T-cell (primary cell): ENCODE measurements at regions not wholly inside any gene's neighbourhood (a gene's known extent, or its start where the extent isn't known, plus 50 kb on each side); places are given as distances from the start of the nearest gene placed in this dataset.

Experiments used
- ATAC-seq, 4 experiments: fragments of 200-7000 bp in 3 of 4; fragments of 150-1000 bp in 1 of 4; cut with Tn5 transposase; replicated peaks in 1 of 4; 1 replicate in 3 of 4; 2 replicates in 1 of 4; pipeline ENCODE4 v1.10.0; 2021; ENCODE audit warnings: moderate library complexity in 3 of 4, mild to moderate bottlenecking in 2 of 4, moderate number of reproducible peaks in 1 of 4
- CTCF ChIA-PET, 2 donors: fragments of 300-600 bp; sonication (Branson Sonifier 250); formaldehyde crosslinking; loops; one replicate each; lab custom pipeline; 2022; ENCODE audit warnings: antibody characterized with exemption in 2 of 2; lab: Charles Lee
- POLR2A ChIA-PET, 2 donors: fragments of 300-600 bp; sonication (Branson Sonifier 250); formaldehyde crosslinking; loops; one replicate each; lab custom pipeline; 2022; ENCODE audit warnings: antibody characterized with exemption in 2 of 2; lab: Charles Lee
- DNase-seq, 35 experiments: peaks; one replicate each; pipeline versions ENCODE4 v3.0.0 to v3.0.0-alpha.2; 2013 to 2023
- H3K27ac ChIP-seq: one replicate; pipeline ENCODE4 v1.5.1; 2013; ENCODE audit warnings: low read length
- H3K27me3 ChIP-seq, 2 experiments: replicated peaks in 1 of 2; 1 replicate in 1 of 2; 2 replicates in 1 of 2; pipeline versions ENCODE4 v1.6.1 to v1.7.0; 2013; ENCODE audit warnings: low read length in 1 of 2, mixed read lengths in 1 of 2; ENCODE audit not compliant: control insufficient read depth in 2 of 2, insufficient read depth in 2 of 2; ENCODE audit errors: extremely low read depth in 1 of 2
- H3K36me3 ChIP-seq, 2 donors: 1 replicate in 1 of 2; 2 replicates in 1 of 2; pipeline versions ENCODE4 v1.6.1 to v1.7.0; 2013; ENCODE audit warnings: low read length in 1 of 2; ENCODE audit not compliant: control insufficient read depth in 2 of 2, insufficient read depth in 1 of 2; ENCODE audit errors: extremely low read depth in 1 of 2
- H3K4me1 ChIP-seq, 2 experiments: 1 replicate in 1 of 2; 2 replicates in 1 of 2; pipeline versions ENCODE4 v1.6.1 to v1.7.0; 2013; ENCODE audit warnings: low read length in 2 of 2, mixed read lengths in 1 of 2; ENCODE audit not compliant: insufficient read depth in 2 of 2, control insufficient read depth in 1 of 2; ENCODE audit errors: extremely low read depth in 1 of 2
- H3K4me3 ChIP-seq, 2 donors: 1 replicate in 1 of 2; 2 replicates in 1 of 2; pipeline versions ENCODE4 v1.5.1 to v1.7.0; 2013; ENCODE audit warnings: mild to moderate bottlenecking in 2 of 2, low read length in 1 of 2, moderate library complexity in 1 of 2; ENCODE audit not compliant: control insufficient read depth in 1 of 2; ENCODE audit errors: extremely low read depth in 1 of 2
- H3K9me3 ChIP-seq: 2 replicates; pipeline ENCODE4 v1.7.0; 2013
- H3K27ac Mint-ChIP-seq, 2 donors: one replicate each; pipeline ENCODE4 v1.8.0; 2020 to 2021; ENCODE audit warnings: mild to moderate bottlenecking in 2 of 2, mixed read lengths in 2 of 2
- H3K27me3 Mint-ChIP-seq, 2 donors: one replicate each; pipeline ENCODE4 v1.8.0; 2021 to 2022; ENCODE audit warnings: mixed read lengths in 2 of 2
- H3K36me3 Mint-ChIP-seq: one replicate; pipeline ENCODE4 v1.8.0; 2021; ENCODE audit warnings: mixed read lengths
- H3K4me1 Mint-ChIP-seq, 3 donors: one replicate each; pipeline ENCODE4 v1.8.0; 2020 to 2022; ENCODE audit warnings: mixed read lengths in 3 of 3, mild to moderate bottlenecking in 1 of 3
- H3K4me3 Mint-ChIP-seq, 3 donors: one replicate each; pipeline ENCODE4 v1.8.0; 2020 to 2022; ENCODE audit warnings: mild to moderate bottlenecking in 3 of 3, mixed read lengths in 3 of 3, moderate library complexity in 3 of 3
- H3K9me3 Mint-ChIP-seq, 3 donors: one replicate each; pipeline ENCODE4 v1.8.0; 2020 to 2022; ENCODE audit warnings: mixed read lengths in 3 of 3
- WGBS: methylation state at CpG from one replicate; pipeline ENCODE4 v1.1.5; 2013; ENCODE audit warnings: missing lambda C conversion rate; ENCODE audit not compliant: insufficient coverage; 5-methylcytosine and 5-hydroxymethylcytosine counted together

DNA sequence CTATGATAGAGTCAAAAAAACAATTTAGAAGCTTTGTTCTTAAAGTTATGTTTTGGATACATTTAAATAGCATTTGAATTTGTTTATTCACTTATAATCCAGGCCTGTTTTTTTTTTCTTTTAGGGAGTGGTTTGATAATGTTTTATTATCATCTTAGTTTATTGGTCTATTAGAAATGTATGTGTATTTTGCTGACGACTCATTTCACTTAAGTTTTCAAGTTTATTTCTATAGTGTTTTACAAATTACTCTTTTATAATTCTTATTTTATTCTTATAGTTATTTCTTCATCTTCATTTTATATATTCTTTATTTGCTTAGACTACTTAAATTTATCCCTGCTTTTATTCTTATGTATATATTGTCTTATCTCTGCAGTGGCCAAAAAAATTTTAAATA is 804.5 kb downstream of the NR4A2 start:
- H3K36me3 ChIP-seq: no peaks in the 10 kb centered on the region

DNA sequence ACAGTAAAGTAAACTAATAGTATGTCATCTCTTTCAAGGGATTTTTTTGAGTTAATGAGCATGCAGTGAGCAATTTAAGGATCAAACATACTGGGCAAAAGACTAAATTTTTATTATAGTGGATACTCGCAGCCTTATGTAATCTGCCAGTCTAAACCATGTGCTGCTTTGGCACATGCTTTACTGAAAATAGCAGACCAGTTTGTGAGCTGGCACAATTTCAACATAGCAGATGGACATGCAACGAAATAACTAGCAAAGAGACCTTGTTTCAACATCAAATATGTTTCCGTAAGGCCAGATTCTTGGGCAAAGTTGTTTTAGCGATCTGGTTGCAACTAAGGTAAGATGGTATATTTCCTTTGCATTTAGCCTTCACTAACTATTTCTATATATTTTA is 807.3 kb downstream of the NR4A2 start:
- WGBS: 100% methylated on average over 1 of the region's 4 CpGs
- no peak overlapping the region for H3K27ac ChIP-seq
- no peak overlapping the region for H3K4me3 ChIP-seq
- POLR2A ChIA-PET: no interaction called here
- Mint-ChIP-seq H3K9me3 (peaks cover 0 to 2% (median 0%) of the 10 kb centered on the region in 3 donors), H3K27ac (no peak overlapping the region), H3K4me3 (no peak overlapping the region), H3K36me3 (no peaks in the 10 kb centered on the region), H3K27me3 (no peaks in the 10 kb centered on the region), H3K4me1 (no peaks in the 10 kb centered on the region)
- no peaks in the 10 kb centered on the region for H3K9me3 ChIP-seq
- H3K27me3 ChIP-seq: no peaks in the 10 kb centered on the region
- no peaks in the 10 kb centered on the region for H3K36me3 ChIP-seq
- no peaks in the 10 kb centered on the region for H3K4me1 ChIP-seq
- no peak for ATAC-seq
- DNase-seq: no peak
- CTCF ChIA-PET: no interaction called here

More for the DNA sequence above, 804.5 kb downstream of the NR4A2 start:
- no peak overlapping the region for H3K27ac Mint-ChIP-seq
- Histone ChIP-seq H3K27ac (no peak overlapping the region), H3K4me3 (no peak overlapping the region), H3K9me3 (no peaks in the 10 kb centered on the region), H3K4me1 (no peaks in the 10 kb centered on the region), H3K27me3 (no peaks in the 10 kb centered on the region)
- ChIA-PET POLR2A (no interaction called here), CTCF (no interaction called here)
- H3K4me3 Mint-ChIP-seq: no peak overlapping the region
- H3K36me3 Mint-ChIP-seq: no peaks in the 10 kb centered on the region
- no peaks in the 10 kb centered on the region for H3K27me3 Mint-ChIP-seq
- WGBS: no CpG with 5 or more reads among the region's 1 CpG
- ATAC-seq (no peak), DNase-seq (no peak)
- no peaks in the 10 kb centered on the region for H3K4me1 Mint-ChIP-seq
- peaks cover 0 to 5% (median 0%) of the 10 kb centered on the region in 3 donors for H3K9me3 Mint-ChIP-seq

DNA sequence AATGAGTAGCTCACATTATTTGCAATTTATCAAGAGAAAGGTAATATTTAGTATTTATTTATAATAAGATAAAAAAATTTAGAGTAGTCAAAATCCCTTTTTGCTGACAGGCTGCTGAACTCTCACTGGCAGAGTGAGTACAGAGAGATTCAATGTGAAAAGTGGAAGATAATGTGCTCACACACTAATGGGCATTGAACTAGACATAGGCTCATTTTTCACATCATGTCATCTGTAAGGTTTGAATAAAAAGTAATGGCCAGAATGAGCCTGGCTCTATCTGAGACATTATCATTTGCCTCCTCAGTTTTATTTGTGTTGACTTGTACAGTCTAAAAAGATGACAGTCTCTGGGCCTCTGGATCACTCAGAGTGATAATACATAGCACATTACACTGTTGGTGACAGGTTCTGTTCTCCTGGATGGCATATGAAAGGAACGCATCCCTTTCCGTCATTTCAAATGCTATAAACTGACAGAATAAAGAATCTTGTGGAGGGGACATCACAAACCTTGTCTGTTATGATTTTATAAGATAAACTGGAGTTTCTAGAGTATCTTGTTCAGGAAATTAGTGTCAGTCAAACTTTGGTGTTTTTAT is 812.9 kb downstream of the NR4A2 start:
- H3K27ac Mint-ChIP-seq: no peak overlapping the region
- Histone ChIP-seq H3K27me3 (no peaks in the 10 kb centered on the region), H3K4me1 (no peaks in the 10 kb centered on the region), H3K36me3 (no peaks in the 10 kb centered on the region), H3K9me3 (no peaks in the 10 kb centered on the region), H3K4me3 (no peak overlapping the region), H3K27ac (no peak overlapping the region)
- POLR2A ChIA-PET: no interaction called here
- H3K9me3 Mint-ChIP-seq: no peaks in the 10 kb centered on the region
- DNase-seq: no peak
- ATAC-seq: no peak
- WGBS: no CpG with 5 or more reads among the region's 2 CpGs
- no peaks in the 10 kb centered on the region for H3K36me3 Mint-ChIP-seq
- H3K4me1 Mint-ChIP-seq: no peaks in the 10 kb centered on the region
- CTCF ChIA-PET: no interaction called here
- H3K27me3 Mint-ChIP-seq: no peaks in the 10 kb centered on the region
- H3K4me3 Mint-ChIP-seq: no peak overlapping the region

DNA sequence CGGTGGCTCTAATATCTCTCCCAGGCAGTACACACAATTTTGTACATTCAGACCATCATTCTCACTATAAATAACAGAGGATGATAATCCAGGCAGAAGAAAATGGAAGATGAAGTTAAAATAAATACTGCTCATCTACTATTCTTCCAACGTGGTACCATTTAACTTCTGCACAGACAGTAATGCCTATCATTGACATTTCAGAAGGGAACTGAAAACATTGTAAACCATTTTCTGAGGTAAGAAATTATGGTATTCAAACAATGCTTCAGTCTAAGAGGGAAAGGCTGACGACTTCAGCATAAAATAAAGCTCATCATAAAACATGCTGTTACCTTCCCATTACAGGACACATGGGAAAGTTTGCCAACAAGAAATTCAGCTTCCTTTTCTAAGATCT is 814.4 kb downstream of the NR4A2 start:
- no peak overlapping the region for H3K4me3 Mint-ChIP-seq
- Histone ChIP-seq H3K9me3 (no peaks in the 10 kb centered on the region), H3K36me3 (no peaks in the 10 kb centered on the region), H3K27me3 (no peaks in the 10 kb centered on the region), H3K4me3 (no peak overlapping the region), H3K27ac (no peak overlapping the region), H3K4me1 (no peaks in the 10 kb centered on the region)
- WGBS: 0% methylated on average over 1 of the region's 3 CpGs
- no peaks in the 10 kb centered on the region for H3K4me1 Mint-ChIP-seq
- DNase-seq: no peak
- H3K36me3 Mint-ChIP-seq: no peaks in the 10 kb centered on the region
- no peaks in the 10 kb centered on the region for H3K27me3 Mint-ChIP-seq
- no peaks in the 10 kb centered on the region for H3K9me3 Mint-ChIP-seq
- ChIA-PET POLR2A (no interaction called here), CTCF (no interaction called here)
- ATAC-seq: no peak
- H3K27ac Mint-ChIP-seq: no peak overlapping the region

DNA sequence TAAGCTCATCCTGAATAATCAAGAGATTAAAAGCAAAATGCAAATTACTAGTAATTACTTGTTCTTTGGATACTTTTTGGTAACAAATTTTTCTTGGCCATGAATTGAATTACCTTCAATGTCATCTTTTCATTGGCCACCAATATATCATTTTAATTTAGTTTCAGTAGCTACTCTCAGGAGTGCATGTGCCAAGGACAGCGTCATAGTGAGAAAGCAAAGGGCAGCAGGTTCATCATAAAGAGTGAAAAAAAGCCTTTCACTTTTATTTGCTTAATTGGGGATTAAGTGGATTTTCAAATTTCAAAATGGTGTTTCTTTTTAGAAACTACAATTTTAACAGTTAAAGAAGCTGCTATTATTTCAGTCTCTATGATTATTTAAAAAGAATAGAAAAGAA is 815.2 kb downstream of the NR4A2 start:
- H3K27ac Mint-ChIP-seq: no peak overlapping the region
- Histone ChIP-seq H3K27me3 (no peaks in the 10 kb centered on the region), H3K9me3 (no peaks in the 10 kb centered on the region), H3K4me1 (no peaks in the 10 kb centered on the region), H3K27ac (no peak overlapping the region), H3K4me3 (no peak overlapping the region), H3K36me3 (no peaks in the 10 kb centered on the region)
- H3K27me3 Mint-ChIP-seq: no peaks in the 10 kb centered on the region
- H3K36me3 Mint-ChIP-seq: no peaks in the 10 kb centered on the region
- no peaks in the 10 kb centered on the region for H3K9me3 Mint-ChIP-seq
- no peaks in the 10 kb centered on the region for H3K4me1 Mint-ChIP-seq
- H3K4me3 Mint-ChIP-seq: no peak overlapping the region
- ATAC-seq (no peak), DNase-seq (no peak)
- no CpG with 5 or more reads among the region's 1 CpG for WGBS
- ChIA-PET CTCF (no interaction called here), POLR2A (no interaction called here)

DNA sequence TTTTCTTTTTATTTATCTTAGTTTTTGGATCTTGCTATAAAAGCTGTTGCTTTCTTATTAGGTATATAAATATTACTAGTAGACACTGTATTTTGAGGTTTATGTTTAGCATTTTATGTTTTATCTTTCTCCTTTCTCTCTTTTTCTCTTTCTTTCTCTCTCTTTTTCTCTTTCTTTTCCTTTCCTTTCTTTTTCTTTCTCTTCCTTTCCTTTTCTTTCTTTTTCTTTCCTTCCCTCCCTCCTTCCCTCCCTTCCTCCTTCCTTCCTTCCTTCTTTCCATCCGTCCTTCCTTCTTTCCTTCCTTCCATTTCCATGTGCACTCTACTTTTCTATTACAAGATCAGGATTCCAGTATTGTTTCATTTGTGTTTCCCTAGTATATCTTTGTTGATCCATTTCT is 814.8 kb downstream of the KCNJ3 start:
- H3K27ac Mint-ChIP-seq: no peak overlapping the region
- H3K9me3 ChIP-seq: no peaks in the 10 kb centered on the region
- no peaks in the 10 kb centered on the region for H3K36me3 ChIP-seq
- CTCF ChIA-PET: interaction anchor here in 1 of 2 donors (0.6 kb wide), 1 partner anchor 94 kb away, joined by 5 read pairs; no protein-coding TSS in a partner anchor
- no peak for DNase-seq
- H3K4me1 Mint-ChIP-seq: no peaks in the 10 kb centered on the region
- no peak overlapping the region for H3K27ac ChIP-seq
- POLR2A ChIA-PET: no interaction called here
- no peaks in the 10 kb centered on the region for H3K9me3 Mint-ChIP-seq
- no CpG with 5 or more reads among the region's 1 CpG for WGBS
- ATAC-seq: no peak
- H3K27me3 ChIP-seq: no peaks in the 10 kb centered on the region
- no peak overlapping the region for H3K4me3 Mint-ChIP-seq
- no peak overlapping the region for H3K4me3 ChIP-seq
- H3K36me3 Mint-ChIP-seq: no peaks in the 10 kb centered on the region
- no peaks in the 10 kb centered on the region for H3K27me3 Mint-ChIP-seq
- no peaks in the 10 kb centered on the region for H3K4me1 ChIP-seq

DNA sequence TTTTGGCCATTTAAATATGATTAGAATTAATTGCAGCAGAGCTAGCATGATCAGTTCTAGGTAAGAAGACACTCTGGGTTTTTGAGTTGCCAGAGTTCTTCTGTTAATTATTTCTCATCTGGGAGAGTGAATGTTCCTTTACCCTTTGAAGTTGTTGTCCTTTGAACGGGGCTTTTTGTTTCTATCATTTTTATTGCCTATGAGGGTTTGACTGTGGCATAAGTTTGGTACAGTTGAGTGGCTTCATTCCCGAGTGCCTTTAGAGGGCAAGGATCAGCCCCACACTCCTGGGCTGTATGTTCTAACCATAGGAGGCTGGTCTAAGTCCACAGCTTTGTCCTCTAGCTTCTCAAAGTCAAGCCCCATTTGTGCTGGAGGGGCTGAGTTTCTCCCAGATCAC is 804.3 kb downstream of the KCNJ3 start:
- POLR2A ChIA-PET: no interaction called here

More for the DNA sequence above, 804.3 kb downstream of the KCNJ3 start:
- Mint-ChIP-seq H3K4me3 (no peak overlapping the region), H3K27me3 (no peaks in the 10 kb centered on the region), H3K27ac (no peak overlapping the region), H3K36me3 (no peaks in the 10 kb centered on the region), H3K9me3 (peaks cover 4 to 11% (median 8%) of the 10 kb centered on the region in 3 donors), H3K4me1 (no peaks in the 10 kb centered on the region)
- Histone ChIP-seq H3K4me1 (no peaks in the 10 kb centered on the region), H3K27ac (no peak overlapping the region), H3K9me3 (no peaks in the 10 kb centered on the region), H3K36me3 (no peaks in the 10 kb centered on the region), H3K27me3 (no peaks in the 10 kb centered on the region), H3K4me3 (no peak overlapping the region)
- CTCF ChIA-PET: no interaction called here
- no peak for DNase-seq
- no CpG with 5 or more reads among the region's 2 CpGs for WGBS
- ATAC-seq: no peak
